ENCODE measurements at regions not wholly inside any gene's neighbourhood (a gene's known extent, or its start where the extent isn't known, plus 50 kb on each side); places are given as distances from the start of the nearest gene placed in this dataset.
"Not testable (repeated sequence)": the region's sequence is repeated elsewhere in the genome, so short reads cannot be mapped to it uniquely, and the experiment has no call there.

DNA sequence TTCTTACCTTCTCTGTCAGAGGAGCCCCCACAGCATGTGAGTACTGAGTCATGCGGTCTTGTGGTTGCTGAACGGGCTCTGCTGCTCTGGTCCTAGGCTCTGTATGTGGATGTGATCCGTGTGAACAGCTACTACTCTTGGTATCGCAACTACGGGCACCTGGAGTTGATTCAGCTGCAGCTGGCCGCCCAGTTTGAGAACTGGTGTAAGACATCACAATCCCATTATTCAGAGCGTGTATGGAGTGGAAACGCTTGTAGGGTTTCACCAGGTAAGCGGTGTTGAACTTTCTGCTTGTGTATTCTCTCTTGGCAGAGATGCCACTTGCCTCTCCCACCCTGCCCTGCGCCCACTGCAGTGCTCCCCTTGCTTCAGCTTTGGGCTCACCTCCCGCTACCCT, 1356.2 kb downstream of the CDH12 start:
- H3K9me3 Mint-ChIP-seq; H3K4me1 ChIP-seq (ENCODE audit: insufficient read depth, low read length); H3K27me3 ChIP-seq (ENCODE audit: insufficient read depth, low read length); H3K4me3 ChIP-seq (ENCODE audit: low read length in 2 of 2); CTCF ChIA-PET (ENCODE audit: partially characterized antibody); H3K4me3 Mint-ChIP-seq; H3K9me3 ChIP-seq (ENCODE audit: control insufficient read depth in 1 of 2, low read length in 2 of 2); intact Hi-C loops (cut with micrococcal nuclease); H3K36me3 ChIP-seq (ENCODE audit: insufficient read depth, low read length); H3K27me3 Mint-ChIP-seq; H3K4me1 Mint-ChIP-seq; H3K27ac ChIP-seq (ENCODE audit: low read depth, low read length); DNase-seq; POLR2A ChIA-PET (ENCODE audit: partially characterized antibody); H3K27ac Mint-ChIP-seq: not testable (repeated sequence)
- peaks cover 12 to 19% of the 10 kb centered on the region in 2 donors for H3K36me3 Mint-ChIP-seq

DNA sequence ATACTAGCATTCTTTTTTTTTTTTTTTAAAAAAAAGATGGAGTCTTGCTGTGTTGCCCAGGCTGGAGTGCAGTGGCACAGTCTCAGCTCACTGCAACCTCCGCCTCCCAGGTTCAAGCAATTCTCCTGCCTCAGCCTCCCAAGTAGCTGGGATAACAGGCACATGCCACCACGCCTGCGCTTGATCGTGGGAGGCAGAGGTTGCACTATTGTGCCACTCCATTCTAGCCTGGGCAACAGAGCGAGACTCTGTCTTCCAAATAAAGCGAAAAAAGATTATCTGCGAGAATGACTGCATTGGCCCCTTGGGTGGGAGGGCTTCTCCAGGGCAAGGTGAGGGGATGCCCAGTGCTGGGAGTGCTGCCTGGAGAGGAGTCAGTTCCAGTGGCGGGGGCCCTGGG, 1357.1 kb downstream of the CDH12 start:
- H3K27ac Mint-ChIP-seq; H3K36me3 ChIP-seq (ENCODE audit: insufficient read depth, low read length); H3K27me3 ChIP-seq (ENCODE audit: insufficient read depth, low read length); H3K4me1 Mint-ChIP-seq; DNase-seq; H3K4me3 ChIP-seq (ENCODE audit: low read length in 2 of 2); intact Hi-C loops (cut with micrococcal nuclease); H3K4me1 ChIP-seq (ENCODE audit: insufficient read depth, low read length); H3K4me3 Mint-ChIP-seq; H3K9me3 Mint-ChIP-seq; H3K9me3 ChIP-seq (ENCODE audit: control insufficient read depth in 1 of 2, low read length in 2 of 2); H3K27ac ChIP-seq (ENCODE audit: low read depth, low read length); H3K27me3 Mint-ChIP-seq; POLR2A ChIA-PET (ENCODE audit: partially characterized antibody); CTCF ChIA-PET (ENCODE audit: partially characterized antibody): not testable (repeated sequence)
- peaks cover 8 to 18% of the 10 kb centered on the region in 2 donors for H3K36me3 Mint-ChIP-seq

DNA sequence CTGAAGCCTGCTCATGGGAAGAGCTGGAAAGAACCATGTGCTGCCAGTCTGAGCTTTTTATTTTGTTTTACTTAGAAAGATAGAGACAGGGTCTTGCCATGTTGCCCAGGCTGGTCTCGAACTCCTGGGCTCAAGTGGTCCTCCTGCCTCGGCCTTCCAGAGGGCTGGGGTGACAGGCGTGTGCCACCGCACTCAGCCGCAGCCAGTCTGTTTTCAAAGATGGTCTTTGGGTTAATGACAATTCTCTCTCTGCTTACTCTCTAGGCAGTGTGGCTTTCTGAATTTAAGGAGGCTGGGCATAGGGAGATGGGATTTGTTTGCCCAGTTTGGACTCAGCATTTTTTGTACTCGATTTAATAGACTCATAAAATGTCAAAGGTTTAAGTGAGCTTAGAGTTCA, 1357.9 kb downstream of the CDH12 start:
- POLR2A ChIA-PET (ENCODE audit: partially characterized antibody), result not testable (repeated sequence)

DNA sequence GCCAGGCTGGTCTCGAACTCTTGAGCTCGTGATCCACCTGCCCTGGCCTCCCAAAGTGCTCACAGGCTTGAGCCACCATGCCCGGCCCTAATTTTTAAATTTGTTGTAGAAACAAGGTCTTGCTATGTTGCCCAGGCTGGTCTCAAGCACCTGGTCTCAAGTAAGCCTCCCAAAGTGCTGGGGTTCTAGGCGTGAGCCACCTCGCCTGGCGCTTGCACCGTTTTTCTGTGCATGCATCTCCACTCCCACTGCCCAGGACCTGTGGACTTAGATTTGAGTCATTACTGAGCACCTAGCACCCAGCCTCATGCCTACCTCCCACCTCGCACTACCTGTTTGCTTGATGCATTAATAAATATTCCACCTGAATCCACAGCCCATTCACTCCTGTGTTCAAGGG, 1359.1 kb downstream of the CDH12 start:
- H3K27me3 Mint-ChIP-seq; H3K4me1 ChIP-seq (ENCODE audit: insufficient read depth, low read length); H3K9me3 ChIP-seq (ENCODE audit: control insufficient read depth in 1 of 2, low read length in 2 of 2); H3K4me3 ChIP-seq (ENCODE audit: low read length in 2 of 2); H3K9me3 Mint-ChIP-seq; intact Hi-C loops (cut with micrococcal nuclease); CTCF ChIA-PET (ENCODE audit: partially characterized antibody); H3K4me3 Mint-ChIP-seq; H3K27me3 ChIP-seq (ENCODE audit: insufficient read depth, low read length); H3K4me1 Mint-ChIP-seq; DNase-seq; POLR2A ChIA-PET (ENCODE audit: partially characterized antibody); H3K27ac ChIP-seq (ENCODE audit: low read depth, low read length); H3K36me3 ChIP-seq (ENCODE audit: insufficient read depth, low read length): not testable (repeated sequence)
- H3K27ac Mint-ChIP-seq, result peak overlapping the region in 3 of 7 donors; percentile 30 to 61 (median 37)
- peaks cover 8 to 21% of the 10 kb centered on the region in 2 donors for H3K36me3 Mint-ChIP-seq

More for the DNA sequence above, 1357.9 kb downstream of the CDH12 start:
- DNase-seq; H3K9me3 Mint-ChIP-seq; H3K4me1 Mint-ChIP-seq; H3K4me3 ChIP-seq (ENCODE audit: low read length in 2 of 2); H3K27me3 Mint-ChIP-seq; intact Hi-C loops (cut with micrococcal nuclease); H3K36me3 ChIP-seq (ENCODE audit: insufficient read depth, low read length); H3K4me3 Mint-ChIP-seq; H3K27ac ChIP-seq (ENCODE audit: low read depth, low read length); H3K4me1 ChIP-seq (ENCODE audit: insufficient read depth, low read length); H3K27me3 ChIP-seq (ENCODE audit: insufficient read depth, low read length); H3K9me3 ChIP-seq (ENCODE audit: control insufficient read depth in 1 of 2, low read length in 2 of 2); CTCF ChIA-PET (ENCODE audit: partially characterized antibody): not testable (repeated sequence)
- Mint-ChIP-seq H3K36me3 (peaks cover 8 to 19% of the 10 kb centered on the region in 2 donors), H3K27ac (peak overlapping the region in 2 of 7 donors; percentile 18 to 21)

DNA sequence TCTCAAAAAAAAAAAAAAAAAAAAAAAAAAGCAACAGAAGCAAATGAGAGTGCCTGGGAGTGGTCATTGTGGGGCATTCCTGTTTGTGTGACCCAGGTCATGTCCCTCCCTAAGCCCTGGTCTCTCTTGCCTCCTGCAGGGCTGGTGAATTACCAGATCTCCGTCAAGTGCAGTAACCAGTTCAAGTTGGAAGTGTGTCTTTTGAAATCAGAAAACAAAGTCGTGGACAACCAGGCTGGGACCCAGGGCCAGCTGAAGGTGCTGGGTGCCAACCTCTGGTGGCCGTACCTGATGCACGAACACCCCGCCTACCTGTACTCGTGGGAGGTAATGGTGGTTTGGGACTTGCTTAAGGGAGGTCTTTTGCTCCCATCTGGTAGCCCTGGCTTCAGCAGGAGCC, 1362.0 kb downstream of the CDH12 start:
- H3K36me3 ChIP-seq (ENCODE audit: insufficient read depth, low read length); H3K27me3 ChIP-seq (ENCODE audit: insufficient read depth, low read length); H3K4me3 Mint-ChIP-seq; H3K27me3 Mint-ChIP-seq; H3K4me1 Mint-ChIP-seq; intact Hi-C loops (cut with micrococcal nuclease); H3K9me3 Mint-ChIP-seq; CTCF ChIA-PET (ENCODE audit: partially characterized antibody); H3K27ac ChIP-seq (ENCODE audit: low read depth, low read length); H3K9me3 ChIP-seq (ENCODE audit: control insufficient read depth in 1 of 2, low read length in 2 of 2); POLR2A ChIA-PET (ENCODE audit: partially characterized antibody); H3K4me1 ChIP-seq (ENCODE audit: insufficient read depth, low read length); DNase-seq; H3K4me3 ChIP-seq (ENCODE audit: low read length in 2 of 2): not testable (repeated sequence)
- Mint-ChIP-seq H3K27ac (peak overlapping the region in 1 of 7 donors; percentile 52), H3K36me3 (peaks cover 3 to 14% of the 10 kb centered on the region in 2 donors)

DNA sequence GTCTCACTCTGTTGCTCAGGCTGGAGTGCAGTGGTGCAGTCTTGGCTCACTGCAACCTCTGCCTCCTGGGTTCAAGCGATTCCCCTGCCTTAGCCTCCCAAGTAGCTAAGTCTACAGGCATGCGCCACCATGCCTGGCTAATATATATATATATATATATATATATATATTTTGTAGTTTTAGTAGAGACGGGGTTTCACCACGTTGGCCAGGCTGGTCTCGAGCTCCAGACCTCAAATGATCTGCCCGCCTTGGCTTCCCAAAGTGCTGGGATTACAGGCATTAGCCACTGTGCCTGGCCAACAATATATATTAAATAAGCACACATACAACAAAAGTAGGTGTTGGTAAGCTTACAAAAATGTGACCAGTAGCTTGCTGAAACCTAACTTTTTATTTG, 1364.3 kb downstream of the CDH12 start:
- H3K4me3 ChIP-seq (ENCODE audit: low read length in 2 of 2); H3K9me3 Mint-ChIP-seq; POLR2A ChIA-PET (ENCODE audit: partially characterized antibody); H3K36me3 Mint-ChIP-seq; H3K36me3 ChIP-seq (ENCODE audit: insufficient read depth, low read length); CTCF ChIA-PET (ENCODE audit: partially characterized antibody); H3K27me3 ChIP-seq (ENCODE audit: insufficient read depth, low read length); H3K4me1 ChIP-seq (ENCODE audit: insufficient read depth, low read length); intact Hi-C loops (cut with micrococcal nuclease); H3K4me3 Mint-ChIP-seq; H3K9me3 ChIP-seq (ENCODE audit: control insufficient read depth in 1 of 2, low read length in 2 of 2); H3K4me1 Mint-ChIP-seq; H3K27ac ChIP-seq (ENCODE audit: low read depth, low read length); H3K27ac Mint-ChIP-seq; DNase-seq; H3K27me3 Mint-ChIP-seq: not testable (repeated sequence)

DNA sequence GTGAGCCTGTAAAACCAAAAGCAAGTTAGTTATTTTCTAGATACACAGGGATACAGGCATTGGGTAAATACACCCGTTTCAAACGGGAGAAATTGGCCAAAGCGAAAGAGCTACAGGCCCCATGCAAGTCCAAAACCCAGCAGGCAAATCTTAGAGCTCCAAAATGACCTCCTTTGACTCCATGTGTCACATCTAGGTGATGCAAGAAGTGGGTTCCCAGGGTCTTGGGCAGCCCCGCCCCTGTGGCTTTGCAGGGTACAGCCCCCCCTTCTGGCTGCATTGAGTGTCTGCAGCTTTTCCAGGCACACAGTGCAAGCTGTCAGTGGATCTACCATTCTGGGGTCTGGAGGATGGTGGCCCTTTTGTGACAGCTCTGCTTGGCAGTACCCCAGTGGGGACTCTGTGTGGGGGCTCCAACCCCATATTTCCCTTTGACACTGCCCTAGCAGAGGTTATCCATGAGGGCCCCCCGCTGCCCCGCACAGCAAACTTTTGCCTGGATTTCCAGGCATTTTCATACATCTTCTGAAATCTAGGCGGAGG, 1367.6 kb downstream of the CDH12 start:
- intact Hi-C loops (cut with micrococcal nuclease); H3K27ac ChIP-seq (ENCODE audit: low read depth, low read length); H3K27me3 ChIP-seq (ENCODE audit: insufficient read depth, low read length); DNase-seq; H3K36me3 ChIP-seq (ENCODE audit: insufficient read depth, low read length); H3K27ac Mint-ChIP-seq; H3K4me3 ChIP-seq (ENCODE audit: low read length in 2 of 2); H3K4me1 ChIP-seq (ENCODE audit: insufficient read depth, low read length); POLR2A ChIA-PET (ENCODE audit: partially characterized antibody); H3K27me3 Mint-ChIP-seq; H3K9me3 ChIP-seq (ENCODE audit: control insufficient read depth in 1 of 2, low read length in 2 of 2); H3K4me1 Mint-ChIP-seq; H3K9me3 Mint-ChIP-seq; CTCF ChIA-PET (ENCODE audit: partially characterized antibody); H3K4me3 Mint-ChIP-seq: not testable (repeated sequence)
- H3K36me3 Mint-ChIP-seq, result peaks cover 0 to 15% of the 10 kb centered on the region in 2 donors

DNA sequence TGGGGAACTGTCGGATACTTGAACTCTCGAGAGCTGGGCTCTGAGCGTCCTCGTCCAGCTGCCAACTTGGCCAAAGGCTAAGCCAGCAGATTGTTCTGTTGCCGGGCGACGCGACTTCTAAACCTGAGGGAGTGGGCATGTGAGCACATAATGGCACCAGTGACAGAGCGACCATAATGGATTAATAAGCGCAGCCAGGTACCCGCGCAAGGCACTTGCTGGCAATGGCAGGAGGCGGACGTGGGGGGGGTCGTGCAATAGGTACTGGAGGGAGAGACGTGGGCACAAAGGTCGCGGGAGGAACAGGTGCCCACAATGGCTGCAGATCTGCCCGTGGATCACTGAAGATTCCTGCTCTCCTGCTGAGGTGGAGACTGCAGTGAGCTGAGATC, 1368.7 kb downstream of the CDH12 start:
- H3K27ac Mint-ChIP-seq, result not testable (repeated sequence)

More for the DNA sequence above, 1368.7 kb downstream of the CDH12 start:
- H3K27ac ChIP-seq (ENCODE audit: low read depth, low read length); H3K4me3 Mint-ChIP-seq; H3K4me1 Mint-ChIP-seq; H3K27me3 Mint-ChIP-seq; DNase-seq; POLR2A ChIA-PET (ENCODE audit: partially characterized antibody); H3K27me3 ChIP-seq (ENCODE audit: insufficient read depth, low read length); H3K9me3 ChIP-seq (ENCODE audit: control insufficient read depth in 1 of 2, low read length in 2 of 2); H3K9me3 Mint-ChIP-seq; H3K4me1 ChIP-seq (ENCODE audit: insufficient read depth, low read length); H3K4me3 ChIP-seq (ENCODE audit: low read length in 2 of 2); H3K36me3 ChIP-seq (ENCODE audit: insufficient read depth, low read length); intact Hi-C loops (cut with micrococcal nuclease); CTCF ChIA-PET (ENCODE audit: partially characterized antibody): not testable (repeated sequence)
- H3K36me3 Mint-ChIP-seq, result peaks cover 2 to 17% of the 10 kb centered on the region in 2 donors

All from CD4-positive, alpha-beta memory T cell (primary cell).